Neural progenitor cell (in vitro differentiated cells): ENCODE measurements at regions not wholly inside any gene's neighbourhood (a gene's known extent, or its start where the extent isn't known, plus 50 kb on each side); places are given as distances from the start of the nearest gene placed in this dataset.

Experiments
- CTCF ChIP-seq: fragments of 200-600 bp; sonication (generic); IDR thresholded peaks from 2 replicates; pipeline ENCODE4 v1.5.1; 2017; ENCODE audit warnings: antibody characterized with exemption, mild to moderate bottlenecking
- EZH2 ChIP-seq: fragments of 200-600 bp; sonication (generic); IDR thresholded peaks from 2 replicates; pipeline ENCODE4 v1.6.1; 2017; ENCODE audit warnings: antibody characterized with exemption, mild to moderate bottlenecking, moderate library complexity
- EZH2phosphoT487 ChIP-seq: fragments of 200-600 bp; sonication (generic); IDR thresholded peaks from 2 replicates; pipeline ENCODE4 v1.6.1; 2017; ENCODE audit warnings: antibody characterized with exemption

- TF ChIP-seq CTCF, result no peak
- no peak for TF ChIP-seq EZH2phosphoT487
- no peak for TF ChIP-seq EZH2
Measured at GRCh38 chr1:221556435-221556834, 185.5 kb downstream of the DUSP10 start.
